Stimulated activated CD4-positive, alpha-beta T cell treated with anti-CD3 and anti-CD28 coated beads, Interleukin-12 subunit alpha, Interleukin-12 subunit beta, amount 100 ng/mL, for 48 hours (primary cell): ENCODE measurements at regions not wholly inside any gene's neighbourhood (a gene's known extent, or its start where the extent isn't known, plus 50 kb on each side); places are given as distances from the start of the nearest gene placed in this dataset.

Source experiments
- DNase-seq, 3 donors: peaks; one replicate each; pipeline ENCODE4 v3.0.0-alpha.2; 2020; ENCODE audit warnings: low read depth in 2 of 3, low spot score in 1 of 3

- DNase-seq, result no peak
Observed at GRCh38 chr4:163866728-163867315, 372.3 kb downstream of the TMA16 start.

- no peak for DNase-seq
Observed at GRCh38 chr4:163868445-163868844, 374.0 kb downstream of the TMA16 start.

GRCh38 chr4:163871078-163871477 is 376.6 kb downstream of the TMA16 start:
- no peak for DNase-seq

- DNase-seq, result no peak
Observed at GRCh38 chr4:163875327-163875726, 380.8 kb downstream of the TMA16 start.

- DNase-seq, result no peak
Observed at GRCh38 chr4:163878336-163879121, 384.0 kb downstream of the TMA16 start.

GRCh38 chr4:163892417-163892816 is 397.9 kb downstream of the TMA16 start:
- DNase-seq, result no peak

- DNase-seq, result no peak
Observed at GRCh38 chr4:163895378-163896005, 401.0 kb downstream of the TMA16 start.

GRCh38 chr4:163901319-163901718 is 406.8 kb downstream of the TMA16 start:
- DNase-seq, result no peak

GRCh38 chr4:163902417-163902816 is 407.9 kb downstream of the TMA16 start:
- no peak for DNase-seq

- DNase-seq, result no peak
Observed at GRCh38 chr4:163911891-163912290, 417.4 kb downstream of the TMA16 start.

- DNase-seq, result no peak
Observed at GRCh38 chr4:163913571-163913970, 419.1 kb downstream of the TMA16 start.

GRCh38 chr4:163915896-163916295 is 421.4 kb downstream of the TMA16 start:
- no peak for DNase-seq

- DNase-seq, result no peak
Observed at GRCh38 chr4:163920426-163920825, 425.9 kb downstream of the TMA16 start.

GRCh38 chr4:163922302-163922701 is 427.8 kb downstream of the TMA16 start:
- no peak for DNase-seq

- no peak for DNase-seq
Observed at GRCh38 chr4:163923092-163923491, 428.6 kb downstream of the TMA16 start.

GRCh38 chr4:163930086-163930485 is 435.6 kb downstream of the TMA16 start:
- DNase-seq, result no peak

GRCh38 chr4:163932504-163932903 is 438.0 kb downstream of the TMA16 start:
- no peak for DNase-seq

GRCh38 chr4:163939597-163939996 is 445.1 kb downstream of the TMA16 start:
- no peak for DNase-seq

- no peak for DNase-seq
Observed at GRCh38 chr4:163941221-163941905, 446.9 kb downstream of the TMA16 start.

- no peak for DNase-seq
Observed at GRCh38 chr4:163948920-163949455, 454.5 kb downstream of the TMA16 start.

GRCh38 chr4:163949976-163950601 is 455.6 kb downstream of the TMA16 start:
- no peak for DNase-seq
